WTC11 (cell line): ENCODE measurements at regions not wholly inside any gene's neighbourhood (a gene's known extent, or its start where the extent isn't known, plus 50 kb on each side); places are given as distances from the start of the nearest gene placed in this dataset.

Source experiments
- ATAC-seq: fragments of 200-7000 bp; cut with Tn5 transposase; 2 replicates; pipeline ENCODE4 v1.10.0; 2021; ENCODE audit warnings: mild to moderate bottlenecking, moderate library complexity
- CTCF ChIA-PET: fragments of 300-600 bp; sonication (Branson Sonifier 250); formaldehyde crosslinking; loops from one replicate; lab custom pipeline; 2021; ENCODE audit warnings: antibody characterized with exemption; lab: Charles Lee
- POLR2A ChIA-PET: fragments of 350-600 bp; sonication (Branson Sonifier 250); formaldehyde crosslinking; loops from one replicate; lab custom pipeline; 2021; ENCODE audit warnings: antibody characterized with exemption; lab: Charles Lee
- DNase-seq: peaks from one replicate; pipeline ENCODE4 v3.0.0; 2021; ENCODE audit warnings: low spot score
- H3K27ac Mint-ChIP-seq: 2 replicates; pipeline ENCODE4 v1.8.0; 2021; ENCODE audit warnings: mixed read lengths
- H3K27me3 Mint-ChIP-seq: 2 replicates; pipeline ENCODE4 v1.8.0; 2021; ENCODE audit warnings: low read depth, mild to moderate bottlenecking, moderate library complexity, mixed read lengths
- H3K36me3 Mint-ChIP-seq: 2 replicates; pipeline ENCODE4 v1.8.0; 2021; ENCODE audit warnings: mixed read lengths
- H3K4me1 Mint-ChIP-seq: 2 replicates; pipeline ENCODE4 v1.8.0; 2022; ENCODE audit warnings: mixed read lengths
- H3K4me3 Mint-ChIP-seq: 2 replicates; pipeline ENCODE4 v1.8.0; 2021; ENCODE audit warnings: mild to moderate bottlenecking, moderate library complexity, mixed read lengths
- H3K9me3 Mint-ChIP-seq: 2 replicates; pipeline ENCODE4 v1.8.0; 2021; ENCODE audit warnings: mixed read lengths
- ARID4B ChIP-seq: sonication (generic); formaldehyde crosslinking; IDR thresholded peaks from 2 replicates; pipeline ENCODE4 v1.8.0; 2023; ENCODE audit warnings: missing genetic modification reagents, mild to moderate bottlenecking, borderline replicate concordance
- CREB1 ChIP-seq: sonication (generic); formaldehyde crosslinking; IDR thresholded peaks from 2 replicates; pipeline ENCODE4 v1.8.0; 2023; ENCODE audit warnings: mild to moderate bottlenecking, missing genetic modification reagents
- CREM ChIP-seq: sonication (generic); formaldehyde crosslinking; IDR thresholded peaks from 2 replicates; pipeline ENCODE4 v1.8.1; 2022; ENCODE audit warnings: mild to moderate bottlenecking, missing genetic modification reagents, moderate library complexity
- CTCF ChIP-seq: fragments of 200-600 bp; IDR thresholded peaks from 2 replicates; pipeline ENCODE4 v1.8.0; 2022; ENCODE audit warnings: antibody characterized with exemption
- FOXP1 ChIP-seq: sonication (generic); formaldehyde crosslinking; IDR thresholded peaks from 2 replicates; pipeline ENCODE4 v1.8.0; 2022; ENCODE audit warnings: missing genetic modification reagents, mild to moderate bottlenecking, moderate library complexity, borderline replicate concordance
- GABPB1 ChIP-seq: sonication (generic); formaldehyde crosslinking; IDR thresholded peaks from 2 replicates; pipeline ENCODE4 v1.8.1; 2023; ENCODE audit warnings: mild to moderate bottlenecking, missing genetic modification reagents
- JAZF1 ChIP-seq: fragments of 250-450 bp; sonication (Bioruptor Pico); IDR thresholded peaks from 2 replicates; pipeline ENCODE4 v1.9.0; 2021; ENCODE audit warnings: moderate library complexity, mild to moderate bottlenecking, inconsistent platforms
- KAT7 ChIP-seq: sonication (generic); formaldehyde crosslinking; IDR thresholded peaks from 2 replicates; pipeline ENCODE4 v1.8.1; 2023; ENCODE audit warnings: missing genetic modification reagents, mild to moderate bottlenecking, borderline replicate concordance
- NFATC4 ChIP-seq: fragments of 250-450 bp; sonication (Bioruptor Pico); IDR thresholded peaks from 2 replicates; pipeline ENCODE4 v1.9.0; 2021; ENCODE audit warnings: mild to moderate bottlenecking
- NFE2L1 ChIP-seq: sonication (generic); formaldehyde crosslinking; IDR thresholded peaks from 2 replicates; pipeline ENCODE4 v1.8.1; 2023; ENCODE audit warnings: missing genetic modification reagents
- NR3C1 ChIP-seq: sonication (generic); formaldehyde crosslinking; conservative IDR thresholded peaks from 2 replicates; pipeline ENCODE4 v1.8.1; 2023; ENCODE audit warnings: low read depth, mild to moderate bottlenecking, missing genetic modification reagents
- PRRX2 ChIP-seq: fragments of 250-450 bp; sonication (Bioruptor Pico); IDR thresholded peaks from 2 replicates; pipeline ENCODE4 v1.8.0; 2021; ENCODE audit warnings: mild to moderate bottlenecking
- SMAD4 ChIP-seq: sonication (generic); formaldehyde crosslinking; IDR thresholded peaks from 2 replicates; pipeline ENCODE4 v1.8.0; 2022; ENCODE audit warnings: mild to moderate bottlenecking, missing genetic modification reagents
- SOX15 ChIP-seq: fragments of 250-450 bp; sonication (Bioruptor Pico); IDR thresholded peaks from 2 replicates; pipeline ENCODE4 v1.9.0; 2021; ENCODE audit warnings: mild to moderate bottlenecking
- TCF7 ChIP-seq: sonication (generic); formaldehyde crosslinking; IDR thresholded peaks from 2 replicates; pipeline ENCODE4 v1.8.0; 2022; ENCODE audit warnings: mild to moderate bottlenecking, low read depth, missing genetic modification reagents, moderate library complexity
- ZNF121 ChIP-seq: sonication (generic); formaldehyde crosslinking; IDR thresholded peaks from 2 replicates; pipeline ENCODE4 v1.8.0; 2023; ENCODE audit warnings: missing genetic modification reagents
- ZNF423 ChIP-seq: fragments of 250-450 bp; sonication (Bioruptor Pico); IDR thresholded peaks from 2 replicates; pipeline ENCODE4 v2.1.2; 2022; ENCODE audit warnings: mild to moderate bottlenecking, moderate library complexity
- ZNF512 ChIP-seq: sonication (generic); formaldehyde crosslinking; IDR thresholded peaks from 2 replicates; pipeline ENCODE4 v1.8.1; 2022; ENCODE audit warnings: missing genetic modification reagents, borderline replicate concordance
- ZNF671 ChIP-seq: fragments of 250-450 bp; sonication (Bioruptor Pico); IDR thresholded peaks from 2 replicates; pipeline ENCODE4 v1.8.0; 2021; ENCODE audit warnings: mild to moderate bottlenecking
- TF ChIP-seq, protein P1 (sequence below): sonication (generic); formaldehyde crosslinking; IDR thresholded peaks from 2 replicates; pipeline ENCODE4 v1.8.1; 2023; ENCODE audit warnings: mild to moderate bottlenecking, missing genetic modification reagents, moderate library complexity
- TF ChIP-seq, protein P2 (sequence below): sonication (generic); formaldehyde crosslinking; IDR thresholded peaks from 2 replicates; pipeline ENCODE4 v1.8.1; 2022; ENCODE audit warnings: mild to moderate bottlenecking, missing genetic modification reagents, moderate library complexity, borderline replicate concordance
- TF ChIP-seq, protein P3 (sequence below): sonication (generic); formaldehyde crosslinking; IDR thresholded peaks from 2 replicates; pipeline ENCODE4 v1.8.0; 2022; ENCODE audit warnings: missing genetic modification reagents

DNA sequence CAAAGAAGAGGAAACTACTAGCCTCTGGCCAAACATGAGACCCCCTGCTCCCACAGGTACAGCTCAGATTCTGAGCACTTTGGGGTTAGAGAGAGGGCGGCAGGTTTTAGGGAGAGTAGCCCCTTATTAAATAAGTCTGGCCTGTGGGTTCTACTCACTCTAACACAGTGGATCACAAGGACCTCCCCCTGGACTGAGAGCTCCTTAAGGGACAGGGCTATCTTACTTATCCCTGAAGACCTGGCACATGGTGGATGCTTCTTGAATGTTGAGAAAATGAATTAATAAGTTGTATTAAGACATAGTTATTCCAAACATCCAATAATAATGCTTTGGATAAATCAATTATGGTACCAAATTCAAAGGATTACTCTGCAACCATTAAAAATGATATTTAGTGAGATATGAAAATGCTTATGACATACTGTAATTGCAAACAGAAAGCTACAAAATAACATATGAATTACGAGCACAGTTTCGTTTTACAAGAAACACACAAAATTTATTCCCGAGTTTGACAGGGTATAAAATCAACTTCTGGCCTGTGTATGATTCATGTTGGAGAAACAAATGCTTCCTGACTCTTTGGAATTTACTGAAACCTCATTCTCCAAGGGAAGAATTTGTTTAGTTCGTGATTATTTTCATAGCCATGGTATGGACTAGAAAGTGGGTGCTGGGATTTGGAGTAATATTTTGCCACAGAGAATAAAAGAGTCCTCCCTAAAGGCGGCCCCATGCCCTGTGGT is 59.3 kb upstream of the BDKRB2 start (continued):
- TF ChIP-seq ARID4B (CRISPR knock-in tag): no peak
- TF ChIP-seq NFATC4: no peak
- TF ChIP-seq, protein P1, sequence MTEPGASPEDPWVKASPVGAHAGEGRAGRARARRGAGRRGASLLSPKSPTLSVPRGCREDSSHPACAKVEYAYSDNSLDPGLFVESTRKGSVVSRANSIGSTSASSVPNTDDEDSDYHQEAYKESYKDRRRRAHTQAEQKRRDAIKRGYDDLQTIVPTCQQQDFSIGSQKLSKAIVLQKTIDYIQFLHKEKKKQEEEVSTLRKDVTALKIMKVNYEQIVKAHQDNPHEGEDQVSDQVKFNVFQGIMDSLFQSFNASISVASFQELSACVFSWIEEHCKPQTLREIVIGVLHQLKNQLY (CRISPR knock-in tag): no peak
- TF ChIP-seq CREB1 (CRISPR knock-in tag): no peak
- TF ChIP-seq KAT7: no peak
- TF ChIP-seq SMAD4 (CRISPR knock-in tag): no peak
- TF ChIP-seq ZNF671 (CRISPR knock-in tag): no peak
- no peak for TF ChIP-seq SOX15

DNA sequence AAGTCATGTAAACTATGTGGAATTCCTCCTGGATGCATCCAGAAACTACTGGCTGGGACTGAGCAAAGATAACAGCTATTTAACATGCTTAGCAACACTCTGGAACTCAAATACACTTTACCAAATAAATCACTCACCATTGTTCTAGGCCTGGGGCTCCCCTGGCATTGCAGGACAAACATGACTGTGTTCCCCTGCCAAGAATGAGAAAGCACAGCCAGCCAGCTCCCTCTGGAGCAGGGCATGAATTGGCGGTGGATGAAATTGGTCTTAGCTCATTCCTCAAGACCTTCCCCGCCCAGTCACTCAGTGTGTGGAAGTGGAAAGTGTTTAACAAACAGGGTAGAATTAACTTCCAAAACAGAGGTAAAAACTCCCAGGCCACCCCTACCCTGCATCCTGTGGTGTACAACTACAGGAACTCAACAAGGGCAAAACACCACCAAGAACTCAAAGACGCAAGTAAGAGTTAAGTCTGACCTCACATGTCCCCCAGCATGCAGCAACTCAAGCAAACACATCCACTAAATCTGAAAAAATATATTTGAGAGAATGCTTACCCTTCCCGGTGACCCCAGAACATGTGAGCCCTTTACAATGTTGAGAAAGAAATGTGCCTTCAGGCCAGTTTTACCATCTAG is 58.4 kb upstream of the BDKRB2 start:
- CTCF ChIA-PET: interaction anchor here (1.3 kb wide), 1 partner anchor 46 kb away, joined by 11 read pairs; no protein-coding TSS in a partner anchor
- Mint-ChIP-seq H3K4me1 (no peaks in the 10 kb centered on the region), H3K36me3 (no peaks in the 10 kb centered on the region), H3K27ac (no peak overlapping the region), H3K9me3 (peaks cover 35% of the 10 kb centered on the region), H3K4me3 (no peak overlapping the region), H3K27me3 (no peaks in the 10 kb centered on the region; the same call in 1 of the 2 replicates)
- TF ChIP-seq JAZF1 (CRISPR knock-in tag) (no peak), ZNF423 (CRISPR knock-in tag) (no peak), ZNF121 (no peak), GABPB1 (CRISPR knock-in tag) (no peak), TCF7 (CRISPR knock-in tag) (no peak), CREM (CRISPR knock-in tag) (no peak), NR3C1 (CRISPR knock-in tag) (no peak), CTCF (no peak), KAT7 (no peak), PRRX2 (CRISPR knock-in tag) (no peak), NFE2L1 (no peak), ZNF512 (CRISPR knock-in tag) (no peak), SMAD4 (CRISPR knock-in tag) (no peak), FOXP1 (CRISPR knock-in tag) (no peak)
- TF ChIP-seq, protein P2, sequence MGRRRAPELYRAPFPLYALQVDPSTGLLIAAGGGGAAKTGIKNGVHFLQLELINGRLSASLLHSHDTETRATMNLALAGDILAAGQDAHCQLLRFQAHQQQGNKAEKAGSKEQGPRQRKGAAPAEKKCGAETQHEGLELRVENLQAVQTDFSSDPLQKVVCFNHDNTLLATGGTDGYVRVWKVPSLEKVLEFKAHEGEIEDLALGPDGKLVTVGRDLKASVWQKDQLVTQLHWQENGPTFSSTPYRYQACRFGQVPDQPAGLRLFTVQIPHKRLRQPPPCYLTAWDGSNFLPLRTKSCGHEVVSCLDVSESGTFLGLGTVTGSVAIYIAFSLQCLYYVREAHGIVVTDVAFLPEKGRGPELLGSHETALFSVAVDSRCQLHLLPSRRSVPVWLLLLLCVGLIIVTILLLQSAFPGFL (CRISPR knock-in tag): no peak
- TF ChIP-seq, protein P3, sequence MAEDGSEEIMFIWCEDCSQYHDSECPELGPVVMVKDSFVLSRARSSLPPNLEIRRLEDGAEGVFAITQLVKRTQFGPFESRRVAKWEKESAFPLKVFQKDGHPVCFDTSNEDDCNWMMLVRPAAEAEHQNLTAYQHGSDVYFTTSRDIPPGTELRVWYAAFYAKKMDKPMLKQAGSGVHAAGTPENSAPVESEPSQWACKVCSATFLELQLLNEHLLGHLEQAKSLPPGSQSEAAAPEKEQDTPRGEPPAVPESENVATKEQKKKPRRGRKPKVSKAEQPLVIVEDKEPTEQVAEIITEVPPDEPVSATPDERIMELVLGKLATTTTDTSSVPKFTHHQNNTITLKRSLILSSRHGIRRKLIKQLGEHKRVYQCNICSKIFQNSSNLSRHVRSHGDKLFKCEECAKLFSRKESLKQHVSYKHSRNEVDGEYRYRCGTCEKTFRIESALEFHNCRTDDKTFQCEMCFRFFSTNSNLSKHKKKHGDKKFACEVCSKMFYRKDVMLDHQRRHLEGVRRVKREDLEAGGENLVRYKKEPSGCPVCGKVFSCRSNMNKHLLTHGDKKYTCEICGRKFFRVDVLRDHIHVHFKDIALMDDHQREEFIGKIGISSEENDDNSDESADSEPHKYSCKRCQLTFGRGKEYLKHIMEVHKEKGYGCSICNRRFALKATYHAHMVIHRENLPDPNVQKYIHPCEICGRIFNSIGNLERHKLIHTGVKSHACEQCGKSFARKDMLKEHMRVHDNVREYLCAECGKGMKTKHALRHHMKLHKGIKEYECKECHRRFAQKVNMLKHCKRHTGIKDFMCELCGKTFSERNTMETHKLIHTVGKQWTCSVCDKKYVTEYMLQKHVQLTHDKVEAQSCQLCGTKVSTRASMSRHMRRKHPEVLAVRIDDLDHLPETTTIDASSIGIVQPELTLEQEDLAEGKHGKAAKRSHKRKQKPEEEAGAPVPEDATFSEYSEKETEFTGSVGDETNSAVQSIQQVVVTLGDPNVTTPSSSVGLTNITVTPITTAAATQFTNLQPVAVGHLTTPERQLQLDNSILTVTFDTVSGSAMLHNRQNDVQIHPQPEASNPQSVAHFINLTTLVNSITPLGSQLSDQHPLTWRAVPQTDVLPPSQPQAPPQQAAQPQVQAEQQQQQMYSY: no peak
- ATAC-seq (no peak), DNase-seq (no peak)
- POLR2A ChIA-PET: no interaction called here
